DND-41 (cell line): ENCODE measurements at regions not wholly inside any gene's neighbourhood (a gene's known extent, or its start where the extent isn't known, plus 50 kb on each side); places are given as distances from the start of the nearest gene placed in this dataset.

ENCODE experiments used
- CTCF ChIP-seq: IDR thresholded peaks from 2 replicates; pipeline ENCODE4 v1.5.1; 2012; ENCODE audit warnings: borderline replicate concordance, low read length, moderate library complexity, mild to moderate bottlenecking; ENCODE audit not compliant: poor library complexity, severe bottlenecking; ENCODE audit errors: extremely low read depth
- EZH2 ChIP-seq: IDR thresholded peaks from 3 replicates; pipeline ENCODE4 v1.6.1; 2012; ENCODE audit warnings: borderline replicate concordance, low read depth, mild to moderate bottlenecking, moderate library complexity, low read length, inconsistent platforms; ENCODE audit not compliant: severe bottlenecking

- TF ChIP-seq CTCF (no peak), EZH2 (no peak)
These were observed 304.5 kb upstream of the ROPN1 start for GRCh38 chr3:124296406-124296805.
